Transverse colon (tissue), 4 donors: ENCODE measurements at regions not wholly inside any gene's neighbourhood (a gene's known extent, or its start where the extent isn't known, plus 50 kb on each side); places are given as distances from the start of the nearest gene placed in this dataset.

Experiments
- DNase-seq: peaks from one replicate; pipeline ENCODE4 v3.0.0-alpha.2; 2019
- H3K27ac ChIP-seq, 4 donors: fragments of 200-600 bp; sonication (generic); 2 replicates each; pipeline ENCODE4 v1.5.1; 2016 to 2018; ENCODE audit warnings: inconsistent platforms in 4 of 4
- H3K27me3 ChIP-seq: fragments of 200-600 bp; sonication (generic); 2 replicates; pipeline ENCODE4 v1.5.1; 2017; ENCODE audit warnings: inconsistent platforms
- H3K36me3 ChIP-seq, 4 donors: fragments of 200-600 bp; sonication (generic); 2 replicates each; pipeline ENCODE4 v1.5.1; 2017 to 2019; ENCODE audit warnings: inconsistent platforms in 4 of 4
- H3K4me1 ChIP-seq, 4 donors: fragments of 200-600 bp; sonication (generic); 2 replicates each; pipeline ENCODE4 v1.5.1; 2017 to 2020; ENCODE audit warnings: inconsistent platforms in 4 of 4
- H3K4me3 ChIP-seq, 4 donors: fragments of 200-600 bp; sonication (generic); 1 replicate in 1 of 4; 2 replicates in 3 of 4; pipeline versions ENCODE4 v1.5.1 to v1.6.1; 2017 to 2019; ENCODE audit warnings: inconsistent platforms in 4 of 4
- H3K9me3 ChIP-seq, 2 donors: fragments of 200-600 bp; sonication (generic); 2 replicates each; pipeline ENCODE4 v1.5.1; 2017 to 2019; ENCODE audit warnings: inconsistent platforms in 2 of 2
- CTCF ChIP-seq, 5 experiments: fragments of 200-600 bp in 3 of 5; fragments of 450-650 bp in 2 of 5; sonication (generic) in 3 of 5; IDR thresholded peaks; 1 replicate in 2 of 5; 2 replicates in 3 of 5; pipeline ENCODE4 v1.5.1; 2016 to 2017; ENCODE audit warnings: antibody characterized with exemption in 5 of 5, inconsistent platforms in 3 of 5, mild to moderate bottlenecking in 2 of 5, moderate library complexity in 1 of 5
- EP300 ChIP-seq: sonication (generic); formaldehyde crosslinking; IDR thresholded peaks from one replicate; pipeline ENCODE4 v1.6.1; 2017; ENCODE audit warnings: antibody characterized with exemption, low read depth
- POLR2A ChIP-seq: fragments of 450-650 bp; IDR thresholded peaks from one replicate; pipeline ENCODE4 v1.6.1; 2016; ENCODE audit warnings: antibody characterized with exemption, mild to moderate bottlenecking, moderate library complexity
- POLR2AphosphoS5 ChIP-seq, 3 donors: sonication (generic); formaldehyde crosslinking; IDR thresholded peaks; one replicate each; pipeline ENCODE4 v1.6.1; 2016; ENCODE audit warnings: antibody characterized with exemption in 3 of 3
- WGBS, 2 donors: methylation state at CpG; one replicate each; pipeline ENCODE4 v1.1.5; 2018; ENCODE audit warnings: low coverage in 1 of 2; 5-methylcytosine and 5-hydroxymethylcytosine counted together
- in situ Hi-C, 4 donors: fragments of 200-750 bp; cut with MboI; loops; one replicate each; pipeline versions ENCODE4 v1.15.0 to v1.15.1; 2017; ENCODE audit warnings: low sequenced_read_pairs in 3 of 4, low pct_ligation_motif_present in 1 of 4, low pct_unique_long_range_greater_than_20kb in 1 of 4
- intact Hi-C: fragments of 100-400 bp; cut with DNase I; formaldehyde crosslinking; loops from one replicate; pipeline ENCODE4 v1.15.1; 2023; ENCODE audit warnings: low total_unique reads

- intact Hi-C loops, result no loop called here
- no peaks in the 10 kb centered on the region for H3K9me3 ChIP-seq
- no peak overlapping the region for H3K4me3 ChIP-seq
- in situ Hi-C loops, result no loop called here
- no peaks in the 10 kb centered on the region for H3K36me3 ChIP-seq
- no peaks in the 10 kb centered on the region for H3K27me3 ChIP-seq
- DNase-seq, result no peak
- WGBS, 2 donors, result 91 to 94% methylated on average over 6 to 10 of the region's 10 CpGs
- H3K27ac ChIP-seq, result no peak overlapping the region
- TF ChIP-seq POLR2AphosphoS5 (IDR thresholded peaks at IDR 0.05), result no peak
- TF ChIP-seq POLR2A, result no peak
- TF ChIP-seq EP300, result no peak
- TF ChIP-seq CTCF (IDR thresholded peaks at IDR 0.05), result no peak
- peaks cover 0 to 16% (median 6%) of the 10 kb centered on the region in 4 donors for H3K4me1 ChIP-seq
Observed at GRCh38 chr13:99726282-99726894, 225.1 kb downstream of the TM9SF2 start.

GRCh38 chr13:99725644-99726043, 224.4 kb downstream of the TM9SF2 start:
- in situ Hi-C loops, result no loop called here

GRCh38 chr13:99724633-99725517, 223.6 kb downstream of the TM9SF2 start:
- Histone ChIP-seq H3K4me3 (no peak overlapping the region), H3K36me3 (no peaks in the 10 kb centered on the region), H3K9me3 (no peaks in the 10 kb centered on the region), H3K27ac (no peak overlapping the region), H3K27me3 (no peaks in the 10 kb centered on the region), H3K4me1 (peaks cover 0 to 19% (median 9%) of the 10 kb centered on the region in 4 donors)
- in situ Hi-C loops, result no loop called here
- no peak for TF ChIP-seq POLR2AphosphoS5 (IDR thresholded peaks at IDR 0.05)
- no peak for TF ChIP-seq POLR2A
- no peak for TF ChIP-seq CTCF (IDR thresholded peaks at IDR 0.05)
- no peak for TF ChIP-seq EP300
- DNase-seq, result no peak
- 76 to 90% methylated on average over 8 to 16 of the region's 16 CpGs for WGBS, 2 donors
- intact Hi-C loops, result no loop called here

More at GRCh38 chr13:99725644-99726043, 224.4 kb downstream of the TM9SF2 start:
- Histone ChIP-seq H3K36me3 (no peaks in the 10 kb centered on the region), H3K9me3 (no peaks in the 10 kb centered on the region), H3K4me1 (peaks cover 0 to 19% (median 9%) of the 10 kb centered on the region in 4 donors), H3K27me3 (no peaks in the 10 kb centered on the region), H3K27ac (no peak overlapping the region), H3K4me3 (no peak overlapping the region)
- TF ChIP-seq EP300 (no peak), POLR2A (no peak), POLR2AphosphoS5 (IDR thresholded peaks at IDR 0.05) (no peak), CTCF (IDR thresholded peaks at IDR 0.05) (no peak)
- DNase-seq, result no peak
- WGBS, 2 donors, result 86 to 92% methylated on average over 11 of the region's 11 CpGs
- intact Hi-C loops, result no loop called here

- 95 to 100% methylated on average over 3 of the region's 3 CpGs for WGBS, 2 donors
- Histone ChIP-seq H3K9me3 (no peaks in the 10 kb centered on the region), H3K27ac (no peak overlapping the region), H3K27me3 (no peaks in the 10 kb centered on the region), H3K4me1 (peaks cover 0 to 19% (median 9%) of the 10 kb centered on the region in 4 donors), H3K4me3 (no peak overlapping the region), H3K36me3 (no peaks in the 10 kb centered on the region)
- intact Hi-C loops, result no loop called here
- no peak for DNase-seq
- TF ChIP-seq EP300 (no peak), POLR2A (no peak), CTCF (IDR thresholded peaks at IDR 0.05) (no peak), POLR2AphosphoS5 (IDR thresholded peaks at IDR 0.05) (no peak)
- in situ Hi-C loops, result no loop called here
Observed at GRCh38 chr13:99723878-99724277, 222.6 kb downstream of the TM9SF2 start.
